ENCODE measurements at regions not wholly inside any gene's neighbourhood (a gene's known extent, or its start where the extent isn't known, plus 50 kb on each side); places are given as distances from the start of the nearest gene placed in this dataset.
"Not testable (repeated sequence)": the region's sequence is repeated elsewhere in the genome, so short reads cannot be mapped to it uniquely, and the experiment has no call there.

GRCh38 chr4:64144994-64145393 lies 264.3 kb downstream of the TECRL start:
- DNase-seq (no peak), ATAC-seq (no peak)
- H3K9me3 ChIP-seq (ENCODE audit: control insufficient read depth, low read length) = no peaks in the 10 kb centered on the region
- no peaks in the 10 kb centered on the region for H3K4me1 ChIP-seq (ENCODE audit: control insufficient read depth, insufficient read depth, low read length)
- WGBS = 67% methylated on average over 1 of the region's 1 CpG
- intact Hi-C loops (cut with DNase I) = no loop called here
- H3K27me3 ChIP-seq (ENCODE audit: control insufficient read depth, insufficient read depth) = no peaks in the 10 kb centered on the region
- H3K27ac ChIP-seq (ENCODE audit: low read length) = no peak overlapping the region
- no peak overlapping the region for H3K4me3 ChIP-seq (ENCODE audit: low read length)

GRCh38 chr4:64130907-64131306 lies 278.3 kb downstream of the TECRL start:
- H3K27ac ChIP-seq (ENCODE audit: low read length) = no peak overlapping the region
- H3K4me3 ChIP-seq (ENCODE audit: low read length) = no peak overlapping the region
- ATAC-seq (no peak), DNase-seq (no peak)
- no peaks in the 10 kb centered on the region for H3K27me3 ChIP-seq (ENCODE audit: control insufficient read depth, insufficient read depth)
- WGBS = 31% methylated on average over 4 of the region's 4 CpGs
- no peaks in the 10 kb centered on the region for H3K9me3 ChIP-seq (ENCODE audit: control insufficient read depth, low read length)
- H3K4me1 ChIP-seq (ENCODE audit: control insufficient read depth, insufficient read depth, low read length) = no peaks in the 10 kb centered on the region
- intact Hi-C loops (cut with DNase I) = no loop called here

- Histone ChIP-seq H3K4me3 (ENCODE audit: low read length) (no peak overlapping the region), H3K9me3 (ENCODE audit: control insufficient read depth, low read length) (no peaks in the 10 kb centered on the region), H3K4me1 (ENCODE audit: control insufficient read depth, insufficient read depth, low read length) (no peaks in the 10 kb centered on the region), H3K27ac (ENCODE audit: low read length) (no peak overlapping the region), H3K27me3 (ENCODE audit: control insufficient read depth, insufficient read depth) (no peaks in the 10 kb centered on the region)
- DNase-seq (no peak), ATAC-seq (no peak)
- intact Hi-C loops (cut with DNase I) = no loop called here
- 47% methylated on average over 1 of the region's 1 CpG for WGBS
Measured at GRCh38 chr4:64125354-64125753, 283.9 kb downstream of the TECRL start.

- Histone ChIP-seq H3K4me1 (ENCODE audit: control insufficient read depth, insufficient read depth, low read length) (no peaks in the 10 kb centered on the region), H3K27me3 (ENCODE audit: control insufficient read depth, insufficient read depth) (no peaks in the 10 kb centered on the region), H3K4me3 (ENCODE audit: low read length) (no peak overlapping the region), H3K27ac (ENCODE audit: low read length) (no peak overlapping the region), H3K9me3 (ENCODE audit: control insufficient read depth, low read length) (no peaks in the 10 kb centered on the region)
- WGBS = 88% methylated on average over 4 of the region's 4 CpGs
- DNase-seq = no peak
- no peak for ATAC-seq
- intact Hi-C loops (cut with DNase I) = no loop called here
Measured at GRCh38 chr4:64121803-64122202, 287.4 kb downstream of the TECRL start.

- DNase-seq = no peak
- intact Hi-C loops (cut with DNase I) = no loop called here
- WGBS = 53% methylated on average over 1 of the region's 1 CpG
- Histone ChIP-seq H3K27ac (ENCODE audit: low read length) (no peak overlapping the region), H3K9me3 (ENCODE audit: control insufficient read depth, low read length) (no peaks in the 10 kb centered on the region), H3K4me1 (ENCODE audit: control insufficient read depth, insufficient read depth, low read length) (no peaks in the 10 kb centered on the region), H3K27me3 (ENCODE audit: control insufficient read depth, insufficient read depth) (no peaks in the 10 kb centered on the region), H3K4me3 (ENCODE audit: low read length) (no peak overlapping the region)
- ATAC-seq = no peak
Measured at GRCh38 chr4:64105903-64106302, 303.3 kb downstream of the TECRL start.

GRCh38 chr4:64095398-64095797 lies 313.9 kb downstream of the TECRL start:
- ATAC-seq = no peak
- 45% methylated on average over 1 of the region's 1 CpG for WGBS
- intact Hi-C loops (cut with DNase I) = no loop called here
- Histone ChIP-seq H3K9me3 (ENCODE audit: control insufficient read depth, low read length) (no peaks in the 10 kb centered on the region), H3K27ac (ENCODE audit: low read length) (no peak overlapping the region), H3K4me1 (ENCODE audit: control insufficient read depth, insufficient read depth, low read length) (no peaks in the 10 kb centered on the region), H3K4me3 (ENCODE audit: low read length) (no peak overlapping the region), H3K27me3 (ENCODE audit: control insufficient read depth, insufficient read depth) (no peaks in the 10 kb centered on the region)
- DNase-seq = no peak

- no peak for ATAC-seq
- no peaks in the 10 kb centered on the region for H3K27me3 ChIP-seq (ENCODE audit: control insufficient read depth, insufficient read depth)
- no peak for DNase-seq
- no peak overlapping the region for H3K27ac ChIP-seq (ENCODE audit: low read length)
- H3K4me1 ChIP-seq (ENCODE audit: control insufficient read depth, insufficient read depth, low read length) = no peaks in the 10 kb centered on the region
- H3K9me3 ChIP-seq (ENCODE audit: control insufficient read depth, low read length) = no peaks in the 10 kb centered on the region
- intact Hi-C loops (cut with DNase I) = no loop called here
- no peak overlapping the region for H3K4me3 ChIP-seq (ENCODE audit: low read length)
Measured at GRCh38 chr4:64079316-64079715, 329.9 kb downstream of the TECRL start.

- Histone ChIP-seq H3K4me3 (ENCODE audit: low read length) (no peak overlapping the region), H3K27ac (ENCODE audit: low read length) (no peak overlapping the region), H3K4me1 (ENCODE audit: control insufficient read depth, insufficient read depth, low read length) (no peaks in the 10 kb centered on the region), H3K9me3 (ENCODE audit: control insufficient read depth, low read length) (no peaks in the 10 kb centered on the region), H3K27me3 (ENCODE audit: control insufficient read depth, insufficient read depth) (no peaks in the 10 kb centered on the region)
- ATAC-seq = no peak
- DNase-seq = no peak
- WGBS = 43% methylated on average over 4 of the region's 4 CpGs
- intact Hi-C loops (cut with DNase I) = no loop called here
Measured at GRCh38 chr4:64068096-64068495, 341.2 kb downstream of the TECRL start.

- 26% methylated on average over 1 of the region's 1 CpG for WGBS
- H3K4me1 ChIP-seq (ENCODE audit: control insufficient read depth, insufficient read depth, low read length) = no peaks in the 10 kb centered on the region
- H3K27ac ChIP-seq (ENCODE audit: low read length) = no peak overlapping the region
- DNase-seq (no peak), ATAC-seq (no peak)
- H3K9me3 ChIP-seq (ENCODE audit: control insufficient read depth, low read length) = no peaks in the 10 kb centered on the region
- intact Hi-C loops (cut with DNase I) = no loop called here
- no peaks in the 10 kb centered on the region for H3K27me3 ChIP-seq (ENCODE audit: control insufficient read depth, insufficient read depth)
- H3K4me3 ChIP-seq (ENCODE audit: low read length) = no peak overlapping the region
Measured at GRCh38 chr4:64062991-64063390, 346.3 kb downstream of the TECRL start.

GRCh38 chr4:64037033-64037432 lies 372.2 kb downstream of the TECRL start:
- not testable (repeated sequence) for ATAC-seq; H3K27ac ChIP-seq (ENCODE audit: low read length)
- 94% methylated on average over 23 of the region's 23 CpGs for WGBS

GRCh38 chr4:64022560-64022959 lies 386.7 kb downstream of the TECRL start:
- Histone ChIP-seq H3K4me3 (ENCODE audit: low read length) (no peak overlapping the region), H3K27me3 (ENCODE audit: control insufficient read depth, insufficient read depth) (no peaks in the 10 kb centered on the region), H3K4me1 (ENCODE audit: control insufficient read depth, insufficient read depth, low read length) (no peaks in the 10 kb centered on the region), H3K27ac (ENCODE audit: low read length) (no peak overlapping the region), H3K9me3 (ENCODE audit: control insufficient read depth, low read length) (peaks cover 1% of the 10 kb centered on the region)
- no peak for DNase-seq
- intact Hi-C loops (cut with DNase I) = no loop called here
- no peak for ATAC-seq

More at GRCh38 chr4:64037033-64037432, 372.2 kb downstream of the TECRL start:
- H3K4me3 ChIP-seq (ENCODE audit: low read length); H3K4me1 ChIP-seq (ENCODE audit: control insufficient read depth, insufficient read depth, low read length); H3K27me3 ChIP-seq (ENCODE audit: control insufficient read depth, insufficient read depth); intact Hi-C loops (cut with DNase I); H3K9me3 ChIP-seq (ENCODE audit: control insufficient read depth, low read length): not testable (repeated sequence)
- peak in 1 of 3 donors; percentile 56 for DNase-seq

- ATAC-seq (no peak), DNase-seq (no peak)
- Histone ChIP-seq H3K4me1 (ENCODE audit: control insufficient read depth, insufficient read depth, low read length) (no peaks in the 10 kb centered on the region), H3K27ac (ENCODE audit: low read length) (no peak overlapping the region), H3K27me3 (ENCODE audit: control insufficient read depth, insufficient read depth) (no peaks in the 10 kb centered on the region), H3K4me3 (ENCODE audit: low read length) (no peak overlapping the region), H3K9me3 (ENCODE audit: control insufficient read depth, low read length) (no peaks in the 10 kb centered on the region)
- WGBS = 43% methylated on average over 11 of the region's 11 CpGs
- intact Hi-C loops (cut with DNase I) = no loop called here
Measured at GRCh38 chr4:64016893-64017292, 392.4 kb downstream of the TECRL start.

Data from right cardiac atrium (tissue), 5 donors.